ENCODE measurements at regions not wholly inside any gene's neighbourhood (a gene's known extent, or its start where the extent isn't known, plus 50 kb on each side); places are given as distances from the start of the nearest gene placed in this dataset.

- TF ChIP-seq RXRA (IDR thresholded peaks at IDR 0.05; ENCODE audit: insufficient read depth, low read depth, low read length) (no peak), SRF (IDR thresholded peaks at IDR 0.05; ENCODE audit: low read depth, low read length) (no peak), CEBPB (IDR thresholded peaks at IDR 0.05; ENCODE audit: low read depth, low read length) (no peak), CTCF (IDR thresholded peaks at IDR 0.05; ENCODE audit: control extremely low read depth in 1 of 3, insufficient read depth in 1 of 3, low read depth in 1 of 3, low read length in 3 of 3) (no peak), USF2 (IDR thresholded peaks at IDR 0.05; ENCODE audit: low read length) (no peak), RNF2 (IDR thresholded peaks at IDR 0.05; ENCODE audit: borderline replicate concordance, low read depth, low read length, missing control alignments, poor library complexity, severe bottlenecking) (no peak), BCL11A (IDR thresholded peaks at IDR 0.05; ENCODE audit: low read depth in 2 of 2, low read length in 2 of 2) (no peak)
Observed at GRCh38 chr1:18540136-18540765, 59.5 kb downstream of the KLHDC7A start (continued).
